GM19035 (cell line): ENCODE measurements at regions not wholly inside any gene's neighbourhood (a gene's known extent, or its start where the extent isn't known, plus 50 kb on each side); places are given as distances from the start of the nearest gene placed in this dataset.
A peak's percentile ranks its signal among the peaks of the same experiment; 100 is the strongest.
"Not testable (repeated sequence)": the region's sequence is repeated elsewhere in the genome, so short reads cannot be mapped to it uniquely, and the experiment has no call there.

ENCODE experiments used
- ATAC-seq: cut with Tn5 transposase; IDR thresholded peaks from one replicate; pipeline ENCODE4 v1.9.1; 2021; ENCODE audit not compliant: unreplicated experiment

DNA sequence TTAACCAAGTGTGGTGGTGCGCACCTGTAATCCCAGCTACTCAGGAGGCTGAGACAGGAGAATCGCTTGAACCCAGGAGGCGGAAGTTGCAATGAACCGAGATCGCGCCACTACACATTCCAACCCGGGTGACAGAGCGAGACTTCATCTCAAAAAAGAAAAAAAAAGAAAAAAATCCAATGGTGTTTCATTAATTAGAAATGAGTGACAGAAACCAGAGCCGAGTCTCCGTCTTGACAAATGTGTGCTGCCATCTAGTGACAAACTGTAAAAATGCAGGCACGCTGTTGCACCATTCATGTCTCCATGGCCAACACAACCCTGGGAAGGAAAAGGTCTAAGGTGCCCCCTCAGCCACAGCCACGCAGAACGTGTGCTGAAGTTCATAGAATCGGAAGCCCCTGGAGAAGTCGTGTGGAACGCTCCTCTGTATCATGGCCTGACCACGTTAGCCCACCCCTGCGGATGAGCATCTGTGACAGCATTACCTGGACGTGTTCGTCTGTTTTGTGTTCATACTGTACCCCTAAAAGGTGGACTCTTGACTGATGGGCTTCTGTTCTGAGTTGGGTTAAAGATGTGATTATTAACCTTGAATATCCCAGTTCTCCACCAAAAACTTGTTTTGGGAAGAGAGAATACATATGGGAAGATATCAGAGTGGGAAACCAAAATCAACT lies 94.9 kb downstream of the LYZL2 start:
- ATAC-seq = no peak

DNA sequence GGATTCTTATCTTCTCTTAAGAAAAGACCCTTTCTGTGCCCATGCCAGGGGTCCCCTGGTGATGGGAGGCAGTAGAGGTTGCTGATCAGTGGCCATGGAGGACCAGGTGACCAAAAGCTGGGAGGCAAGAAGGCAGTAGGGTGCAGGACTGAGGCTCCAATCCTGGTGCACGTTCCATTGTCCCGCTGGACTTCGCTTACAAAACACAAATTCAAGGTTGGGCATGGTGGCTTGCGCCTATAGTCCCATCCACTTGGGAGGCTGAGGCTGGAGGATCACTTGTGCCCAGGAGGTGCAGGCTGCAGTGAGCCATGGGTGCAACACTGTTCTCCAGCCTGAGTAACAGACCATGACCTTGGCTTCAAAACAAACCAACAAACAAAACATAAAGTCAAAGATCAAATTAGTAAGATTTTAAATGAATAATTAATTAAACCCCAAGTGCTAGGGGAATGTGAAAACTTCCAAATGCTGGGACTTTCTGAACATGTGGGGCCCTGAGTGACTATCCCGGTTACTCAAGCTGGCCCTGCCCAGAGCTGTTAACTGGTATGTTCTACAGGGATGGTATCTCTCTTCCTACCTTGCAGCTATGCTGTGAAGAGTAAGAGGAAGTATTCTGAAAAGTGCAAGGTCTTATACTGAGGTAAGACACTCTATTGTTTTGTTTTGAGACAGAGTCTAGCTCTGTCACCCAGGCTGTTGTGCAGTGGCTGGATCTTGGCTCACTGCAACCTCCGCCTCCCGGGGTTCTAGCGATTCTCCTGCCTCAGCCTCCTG lies 97.6 kb downstream of the LYZL2 start:
- no peak for ATAC-seq

DNA sequence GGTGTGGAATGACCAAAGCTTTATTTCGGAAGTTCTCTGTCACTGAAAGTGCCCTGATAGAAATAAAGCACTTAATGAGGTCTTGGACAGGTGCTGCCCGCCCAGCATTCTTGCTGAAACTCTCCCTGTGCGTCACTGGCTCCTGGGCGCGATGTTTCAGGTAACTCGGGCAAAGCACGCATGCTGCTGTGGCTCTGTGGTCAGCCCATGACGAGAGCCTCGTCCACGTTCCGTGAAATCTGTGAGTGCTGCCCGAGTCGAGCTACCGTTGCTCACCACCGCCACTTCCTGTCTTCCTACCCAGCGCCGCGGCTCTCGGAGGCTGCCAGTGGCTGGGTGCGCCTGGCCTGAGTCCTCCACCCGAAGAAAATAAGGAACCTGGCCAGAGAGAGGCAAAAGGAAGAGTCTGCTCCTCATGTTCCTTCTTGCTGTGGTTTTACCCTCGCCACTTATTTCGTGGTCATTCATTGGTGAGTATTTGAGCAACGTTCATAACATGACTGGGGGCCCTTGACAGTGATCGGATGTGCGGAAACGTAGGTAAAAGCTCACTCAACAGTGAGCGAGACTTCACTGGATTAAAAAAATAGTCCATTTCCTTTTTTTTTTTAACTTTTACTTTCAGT lies 95.5 kb downstream of the MAP3K8 start:
- ATAC-seq = peak; percentile 75

DNA sequence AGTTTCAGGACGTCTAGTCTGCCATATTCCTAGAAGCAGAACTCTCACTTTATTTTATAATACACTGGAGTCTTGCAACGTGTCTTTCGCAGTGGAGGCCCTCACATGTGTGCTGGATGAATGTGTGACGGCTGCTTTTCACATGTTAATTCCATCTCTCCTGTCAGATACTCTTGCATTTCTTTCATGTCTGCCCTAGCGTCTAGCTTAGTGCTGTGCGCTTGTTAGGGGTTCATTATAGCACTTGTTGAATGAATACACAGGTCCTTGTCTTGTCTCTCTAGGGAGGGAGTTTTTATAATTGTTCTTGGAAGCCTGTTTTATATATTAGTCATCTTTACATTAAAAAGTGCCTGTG lies 94.4 kb downstream of the MAP3K8 start:
- no peak for ATAC-seq

DNA sequence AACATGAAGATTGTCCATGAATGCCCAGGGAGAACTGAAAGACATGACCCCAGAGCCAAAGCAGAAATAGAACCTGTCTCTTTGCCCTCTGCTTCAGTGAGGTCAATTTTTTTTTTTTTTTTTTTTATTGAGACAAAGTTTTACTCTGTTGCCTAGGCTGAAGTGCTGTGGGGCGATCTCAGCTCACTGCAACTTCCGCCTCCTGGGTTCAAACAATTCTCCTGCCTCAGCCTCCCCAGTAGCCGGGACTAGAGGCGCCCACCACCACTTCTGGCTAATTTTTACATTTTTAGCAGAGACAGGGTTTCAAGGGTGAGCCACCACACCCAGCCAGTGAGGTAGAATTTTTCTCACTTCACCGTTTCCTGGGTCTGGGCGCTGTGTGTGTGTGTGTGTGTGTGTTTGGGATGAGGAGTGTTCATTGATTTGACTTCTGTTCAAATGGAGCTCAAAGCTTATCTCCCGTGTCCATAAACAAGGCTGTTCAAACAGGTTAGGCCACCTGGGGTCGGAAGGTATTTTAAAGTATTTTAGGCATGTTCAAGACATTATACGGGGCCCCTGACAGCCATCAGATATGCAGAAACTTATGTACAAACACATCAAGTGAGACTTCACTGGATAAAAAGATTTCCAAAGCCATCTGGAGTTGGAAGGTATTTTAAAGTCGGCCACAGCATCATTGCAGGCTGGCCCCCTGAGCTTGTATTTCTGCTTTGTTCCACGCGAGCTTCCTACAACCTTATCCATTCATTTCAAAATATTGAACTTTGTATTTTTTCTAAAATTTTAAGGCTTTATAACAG lies 93.8 kb downstream of the MAP3K8 start:
- ATAC-seq = no peak

DNA sequence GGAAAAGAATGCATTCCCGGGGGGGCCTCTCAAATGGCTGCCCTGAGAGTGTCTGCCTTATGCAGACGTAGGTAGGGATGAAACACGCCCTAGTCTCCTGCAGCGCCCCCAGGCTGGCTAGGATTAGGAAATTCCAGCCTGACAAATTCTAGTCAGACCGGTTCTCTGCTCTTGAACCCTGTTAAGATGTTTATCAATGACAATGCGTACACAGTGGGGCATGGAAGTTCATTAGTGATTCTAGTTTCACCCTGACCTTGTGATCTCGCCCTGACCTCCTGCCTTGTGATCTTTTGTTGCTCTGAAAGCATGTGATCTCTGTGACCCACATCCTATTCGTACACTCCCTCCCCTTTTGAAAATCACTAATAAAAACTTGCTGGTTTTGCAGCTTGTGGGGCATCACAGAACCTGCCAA lies 88.7 kb downstream of the MAP3K8 start:
- not testable (repeated sequence) for ATAC-seq

DNA sequence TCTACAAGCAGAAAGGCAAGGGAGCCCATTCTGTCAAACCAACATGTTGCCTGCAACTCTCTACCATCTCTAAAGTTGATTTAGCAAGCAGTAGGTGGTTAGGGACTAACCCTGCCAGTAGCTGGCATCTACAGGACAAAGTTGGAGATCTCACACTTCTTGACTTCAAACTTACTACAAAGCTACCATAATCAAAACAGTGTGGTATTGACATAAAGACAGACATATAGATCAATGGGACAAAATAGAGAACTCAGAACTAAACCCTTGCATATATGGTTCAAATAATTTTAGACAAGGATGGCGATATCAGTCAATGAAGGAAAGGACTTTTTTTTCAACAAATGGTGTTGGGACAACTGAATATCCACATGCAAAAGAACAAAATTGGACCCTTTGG lies 84.9 kb downstream of the MAP3K8 start:
- no peak for ATAC-seq
